ENCODE measurements at regions not wholly inside any gene's neighbourhood (a gene's known extent, or its start where the extent isn't known, plus 50 kb on each side); places are given as distances from the start of the nearest gene placed in this dataset.

DNA sequence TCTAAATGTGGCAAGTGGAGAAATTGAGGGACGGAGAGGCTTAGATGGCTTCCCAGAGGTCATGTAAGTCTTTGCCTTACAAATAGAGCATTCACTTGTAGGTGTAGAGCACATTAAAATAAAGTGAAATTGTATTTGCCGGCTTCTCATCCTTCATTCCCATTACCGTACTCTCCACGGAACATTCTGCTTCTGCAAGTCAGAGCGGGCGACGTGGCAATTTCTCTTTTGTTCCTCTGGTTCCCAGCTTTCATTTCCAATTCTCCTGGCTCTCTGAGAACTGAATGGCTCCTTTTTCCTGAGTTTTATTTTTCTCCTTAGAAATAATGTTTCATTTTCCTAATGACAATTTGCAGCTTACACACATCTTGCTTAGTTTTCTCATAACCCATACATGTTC lies 51.3 kb upstream of the PFKP start:
- DNase-seq = no peak

DNA sequence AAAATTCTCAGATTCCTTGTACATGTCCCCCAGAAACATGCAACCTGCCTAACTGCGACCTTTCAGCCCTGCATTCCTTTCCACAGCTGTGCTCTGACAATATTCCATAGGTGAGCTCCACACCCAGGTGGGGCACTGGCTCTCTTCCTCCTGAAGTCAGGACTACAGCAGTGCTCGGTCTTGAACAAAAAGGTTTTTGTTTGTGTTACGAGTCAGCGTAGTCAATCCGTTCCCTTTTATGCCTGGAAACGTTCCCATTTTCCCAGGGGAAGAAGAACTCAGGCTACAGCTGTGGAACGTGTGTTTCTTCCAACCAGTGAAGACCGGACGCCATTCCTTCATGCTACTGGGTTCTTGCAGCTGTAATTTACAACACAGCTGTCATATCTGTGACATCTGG lies 52.4 kb upstream of the PFKP start:
- DNase-seq = no peak

- DNase-seq = no peak
These were observed 55.1 kb upstream of the PFKP start for GRCh38 chr10:3012223-3012622.

DNA sequence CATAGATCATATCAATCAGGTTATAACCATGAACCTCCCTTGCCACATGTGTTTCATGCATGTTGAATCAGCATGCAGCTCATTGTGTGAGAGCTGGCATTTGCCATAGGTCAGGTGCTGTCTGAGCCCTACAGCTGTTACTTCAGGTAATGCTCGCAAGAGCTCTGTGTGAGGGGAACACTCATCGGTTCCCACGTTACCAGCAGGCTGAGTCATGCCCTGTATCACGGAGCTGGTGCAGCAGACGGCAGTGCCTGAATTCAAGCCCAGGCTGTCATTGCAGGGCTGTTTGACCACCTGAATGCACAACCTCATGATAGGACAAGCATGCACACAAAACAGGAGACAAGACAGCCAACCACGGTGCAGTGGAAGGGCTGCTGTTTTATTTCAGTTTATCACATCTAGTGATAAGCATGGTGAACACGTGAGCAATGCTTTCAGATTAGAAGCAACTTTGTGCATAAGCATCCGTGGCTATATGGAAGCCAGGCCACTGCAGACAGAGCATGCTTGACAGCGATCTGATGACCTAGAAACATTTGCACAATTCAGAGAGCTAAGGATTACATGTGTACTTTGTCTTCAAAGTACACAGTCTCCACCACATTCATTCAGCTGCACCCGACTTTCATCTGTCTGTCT lies 56.4 kb upstream of the PFKP start:
- no peak for DNase-seq

- no peak for DNase-seq
These were observed 57.0 kb upstream of the PFKP start for GRCh38 chr10:3010334-3010733.

DNA sequence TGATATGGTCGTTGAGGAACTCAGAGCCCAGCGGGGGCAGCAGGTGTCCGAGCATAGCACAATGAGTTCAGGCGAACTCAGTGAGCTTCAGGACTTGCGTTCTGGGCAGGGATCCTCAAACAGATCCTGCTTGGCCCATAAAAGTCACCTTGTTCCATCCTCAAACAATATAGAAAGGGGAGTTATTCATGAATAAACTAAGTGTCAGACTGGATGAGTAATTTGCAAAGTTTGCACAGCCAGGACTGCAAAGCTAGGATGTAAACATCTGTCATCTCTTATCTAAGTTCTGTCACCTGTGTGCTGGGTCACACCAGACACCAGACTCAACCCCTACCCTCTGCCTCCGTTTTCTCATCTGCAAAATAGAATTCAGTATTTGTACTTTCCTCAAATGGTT lies 58.0 kb upstream of the PFKP start:
- DNase-seq = no peak

DNA sequence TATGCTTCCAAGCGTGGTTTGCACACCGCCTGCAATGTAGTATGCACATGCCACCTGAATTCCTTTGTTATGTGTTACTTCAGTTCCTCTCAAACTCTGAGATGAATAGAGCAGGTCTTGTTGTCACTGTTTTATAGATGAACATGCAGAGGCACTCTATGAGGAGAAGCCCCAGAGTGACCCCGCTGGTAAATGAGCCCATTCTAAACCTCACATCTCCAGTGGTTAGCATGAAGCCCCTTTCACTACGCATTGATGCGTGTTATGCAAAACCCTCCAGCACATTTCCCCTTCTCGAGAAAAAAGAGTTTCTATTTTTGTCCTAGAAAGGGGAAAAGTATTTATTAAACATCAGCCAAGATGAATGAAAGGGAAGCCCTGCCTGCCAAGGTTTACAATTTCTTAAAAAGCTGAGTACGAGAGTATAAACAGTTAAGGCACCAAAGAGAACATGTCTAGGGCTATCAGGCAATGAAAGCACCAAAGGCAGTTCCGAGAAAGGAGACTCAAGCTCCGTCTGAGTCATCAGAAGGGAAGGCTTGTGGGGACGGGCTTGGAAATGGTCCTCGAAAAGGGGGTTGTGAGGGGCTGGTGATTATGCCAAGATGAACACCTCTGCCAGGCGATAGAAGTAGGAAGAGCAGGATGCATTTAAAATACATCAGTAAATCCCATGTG lies 58.7 kb upstream of the PFKP start:
- DNase-seq = no peak

GRCh38 chr10:3006607-3007006 lies 60.7 kb upstream of the PFKP start:
- DNase-seq = no peak

DNA sequence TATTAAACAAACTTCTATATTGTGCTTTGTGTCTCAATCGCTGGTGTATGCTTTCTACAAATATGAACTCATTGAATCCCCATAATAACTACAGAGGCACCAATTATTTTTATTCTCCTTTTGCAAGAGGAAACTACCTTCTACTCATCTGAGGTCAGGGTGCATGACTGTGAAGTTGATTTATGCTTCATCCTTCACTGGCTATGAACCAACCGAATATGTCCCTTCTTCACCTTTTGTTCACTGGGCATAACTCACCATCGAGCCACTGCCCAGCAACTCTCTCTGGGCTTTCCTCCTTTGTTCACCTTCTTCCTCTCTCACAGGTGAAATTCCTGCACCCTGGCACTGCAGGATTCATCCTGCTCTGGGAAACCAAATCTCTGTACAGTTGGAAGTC lies 61.3 kb upstream of the PFKP start:
- no peak for DNase-seq

DNA sequence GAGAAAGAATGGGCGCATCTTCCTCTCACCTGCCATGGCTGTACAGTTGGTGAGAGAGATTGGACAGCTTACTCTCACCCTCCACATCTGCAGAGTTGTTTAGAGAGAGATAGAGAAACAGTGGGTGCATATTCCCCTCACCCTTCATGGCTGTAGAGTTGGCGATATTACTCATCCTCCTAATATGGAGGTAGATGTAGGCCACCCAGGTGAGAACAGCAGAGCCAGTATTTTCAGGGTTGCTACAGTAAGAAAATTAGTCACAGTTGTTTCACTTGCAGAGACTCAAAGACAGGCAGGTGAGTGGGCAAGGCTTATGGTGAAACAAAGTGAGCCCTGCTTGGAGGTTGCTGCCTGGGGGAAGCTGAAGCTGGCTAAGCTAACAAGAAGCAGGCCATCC lies 65.0 kb upstream of the PFKP start:
- DNase-seq = peak; percentile 7

GRCh38 chr10:3000048-3000447 lies 67.3 kb upstream of the PFKP start:
- DNase-seq = no peak

DNA sequence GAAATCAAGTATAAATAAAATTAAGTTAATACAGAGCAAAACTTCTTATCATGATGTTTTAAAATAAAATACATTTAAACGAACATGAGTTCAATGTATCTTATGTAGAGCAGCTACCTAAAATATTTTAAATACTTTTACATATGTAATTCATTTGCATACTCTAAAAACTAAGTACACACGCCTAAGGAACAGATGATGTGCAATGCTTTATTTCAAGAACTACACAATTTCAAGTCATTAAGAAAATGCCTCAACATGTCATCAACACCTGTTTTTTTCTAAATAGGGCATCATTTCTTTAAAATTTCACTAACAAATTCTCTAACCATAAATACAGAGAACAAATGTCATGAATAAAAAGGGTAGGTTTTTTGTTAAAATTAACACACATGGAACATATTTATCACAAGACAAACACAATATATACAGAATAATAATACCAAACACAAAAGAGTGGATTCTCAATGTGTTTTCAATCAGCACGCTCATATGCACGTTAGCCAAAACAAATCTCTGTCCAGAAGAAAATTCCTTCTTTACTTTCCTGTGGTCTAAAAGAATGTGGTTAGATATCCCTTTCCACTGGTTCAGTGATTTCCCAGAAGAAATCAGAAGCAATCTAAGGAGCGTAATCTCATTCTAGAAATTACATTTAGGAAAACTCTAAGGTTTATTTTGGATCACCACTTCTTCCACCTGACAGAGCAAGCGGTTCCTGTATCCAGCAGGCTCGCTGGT lies 73.0 kb upstream of the PFKP start:
- no peak for DNase-seq

DNA sequence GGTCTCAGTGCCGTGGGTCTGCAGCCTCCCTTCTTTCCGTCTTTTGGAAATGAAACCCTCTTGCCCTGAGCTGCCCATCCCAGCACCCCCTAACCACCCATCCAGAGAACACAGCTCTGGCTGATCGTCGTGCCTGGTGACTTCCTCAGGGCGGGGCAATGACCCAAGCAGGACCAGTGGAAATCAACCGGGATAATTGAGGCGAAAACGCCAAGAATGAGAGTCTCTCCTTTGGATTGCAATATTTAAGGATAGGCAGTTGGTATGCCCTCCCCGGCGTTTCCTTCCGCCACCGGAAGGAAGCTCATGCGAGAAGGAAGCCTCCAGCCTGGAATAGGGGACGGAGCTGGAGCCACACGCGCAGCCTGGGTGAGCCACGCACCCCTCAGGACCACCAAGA lies 73.7 kb upstream of the PFKP start:
- DNase-seq = no peak

- no peak for DNase-seq
These were observed 74.7 kb upstream of the PFKP start for GRCh38 chr10:2992401-2993198.

DNA sequence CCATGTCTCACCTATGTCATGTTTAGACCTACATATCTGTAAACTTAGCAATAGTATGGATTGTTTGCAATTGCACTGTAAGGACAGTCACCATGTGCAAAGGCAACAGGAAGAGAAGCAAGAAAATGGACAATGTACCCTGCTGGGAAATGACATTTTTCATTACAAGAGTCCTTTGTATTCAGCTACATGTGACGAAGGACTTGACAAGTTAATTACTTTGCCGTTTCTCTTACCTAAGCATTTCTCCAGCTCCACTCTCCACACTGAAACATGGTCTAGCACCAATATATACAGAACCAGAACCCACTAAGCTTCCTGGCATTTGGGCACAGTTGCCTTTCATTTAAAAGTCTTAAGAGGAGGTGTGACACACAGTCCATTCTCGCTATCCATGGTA lies 76.6 kb upstream of the PFKP start:
- DNase-seq = no peak

GRCh38 chr10:2989292-2989947 lies 77.9 kb upstream of the PFKP start:
- no peak for DNase-seq

GRCh38 chr10:2987185-2987768 lies 80.1 kb upstream of the PFKP start:
- no peak for DNase-seq

DNA sequence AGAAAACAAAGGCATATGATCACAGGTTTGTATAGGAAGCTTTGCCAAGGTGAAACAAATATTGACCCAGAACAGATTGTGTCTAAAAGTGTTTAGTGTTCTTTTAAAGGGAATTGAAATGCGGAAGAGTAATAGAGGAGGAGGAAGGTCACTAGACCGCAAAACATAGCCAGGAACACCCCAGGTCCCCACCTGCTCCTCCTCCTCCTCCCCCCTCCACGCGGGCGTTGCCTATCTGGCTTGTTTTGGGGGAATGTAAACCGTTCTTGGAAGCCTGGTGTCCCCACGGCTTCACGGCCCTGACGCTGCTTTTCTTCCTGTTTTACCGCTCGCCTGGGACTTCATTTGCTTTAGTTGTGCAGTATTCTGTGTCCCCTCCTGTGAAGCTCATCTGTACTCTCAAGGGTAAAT lies 81.0 kb upstream of the PFKP start:
- no peak for DNase-seq

GRCh38 chr10:2985729-2986232 lies 81.6 kb upstream of the PFKP start:
- DNase-seq = no peak

DNA sequence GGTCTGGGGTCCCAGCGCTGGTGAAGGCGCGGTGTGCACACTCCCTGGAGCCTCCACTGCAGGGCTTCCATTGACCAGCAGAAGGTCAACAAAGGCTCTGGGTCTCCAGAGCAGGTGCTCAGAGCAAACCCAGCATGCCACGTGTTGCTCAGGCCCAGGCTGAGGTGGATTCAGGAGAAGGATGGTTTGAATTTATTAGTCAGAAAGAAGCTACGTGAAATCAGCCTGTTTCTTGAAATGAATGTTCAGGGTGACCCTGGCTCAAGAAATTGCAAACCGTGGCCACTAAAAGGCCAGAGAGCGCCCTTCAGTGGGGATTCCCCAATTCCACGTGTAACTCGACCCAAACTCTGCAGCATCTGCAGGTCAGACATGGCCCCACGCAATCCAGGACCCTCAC lies 82.7 kb upstream of the PFKP start:
- DNase-seq = no peak

GRCh38 chr10:2982146-2982545 lies 85.2 kb upstream of the PFKP start:
- no peak for DNase-seq

DNA sequence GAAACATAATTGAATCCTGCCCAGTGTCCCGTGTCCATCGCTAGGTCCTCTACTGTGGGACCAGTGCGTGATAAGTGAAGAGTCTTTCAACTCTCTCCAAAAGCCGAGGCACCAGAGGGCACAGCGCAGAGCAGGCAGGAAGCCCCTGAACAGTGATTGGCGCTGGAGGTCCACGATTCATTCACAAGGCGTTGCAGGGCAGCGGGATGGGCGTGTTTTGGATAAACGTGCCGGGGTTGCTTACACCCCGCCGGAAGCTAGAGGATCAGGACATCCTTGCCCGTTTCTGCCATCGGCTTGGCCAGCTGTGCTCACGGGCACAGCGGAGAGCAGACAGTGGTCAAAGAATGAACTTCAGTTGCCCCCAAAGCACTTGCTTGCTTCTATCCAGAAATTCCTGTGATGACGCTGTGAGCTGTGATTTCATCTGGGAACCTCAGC lies 86.0 kb upstream of the PFKP start:
- no peak for DNase-seq

Measured in stimulated activated CD4-positive, alpha-beta T cell treated with anti-CD3 and anti-CD28 coated beads, Interleukin-4, amount 100 ng/mL, for 24 hours (primary cell).